Activated CD4-positive, alpha-beta T cell treated with anti-CD3 and anti-CD28 coated beads for 24 hours (primary cell): ENCODE measurements at regions not wholly inside any gene's neighbourhood (a gene's known extent, or its start where the extent isn't known, plus 50 kb on each side); places are given as distances from the start of the nearest gene placed in this dataset.

ENCODE experiments used
- DNase-seq, 2 donors: peaks; one replicate each; pipeline ENCODE4 v3.0.0-alpha.2; 2020; ENCODE audit warnings: low read depth in 2 of 2

DNA sequence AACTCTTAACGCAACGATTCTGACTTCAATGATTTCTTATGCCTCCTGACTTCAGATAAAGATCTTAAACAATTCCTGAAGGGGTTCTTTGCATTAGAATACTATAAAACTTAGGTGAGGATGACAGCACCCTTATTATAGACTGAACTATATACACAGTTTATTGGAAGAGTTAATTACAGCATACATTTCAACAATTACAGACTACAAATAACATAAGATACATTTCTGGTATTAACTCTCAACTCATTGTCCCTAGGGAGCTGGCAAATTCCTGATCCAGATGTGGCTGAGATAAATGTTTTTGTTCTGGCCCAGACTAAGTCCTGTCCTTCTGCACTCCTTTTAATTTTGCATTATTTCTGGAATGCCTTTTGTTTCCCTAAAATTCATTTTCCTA, 155.5 kb upstream of the TMC3 start:
- DNase-seq = no peak

DNA sequence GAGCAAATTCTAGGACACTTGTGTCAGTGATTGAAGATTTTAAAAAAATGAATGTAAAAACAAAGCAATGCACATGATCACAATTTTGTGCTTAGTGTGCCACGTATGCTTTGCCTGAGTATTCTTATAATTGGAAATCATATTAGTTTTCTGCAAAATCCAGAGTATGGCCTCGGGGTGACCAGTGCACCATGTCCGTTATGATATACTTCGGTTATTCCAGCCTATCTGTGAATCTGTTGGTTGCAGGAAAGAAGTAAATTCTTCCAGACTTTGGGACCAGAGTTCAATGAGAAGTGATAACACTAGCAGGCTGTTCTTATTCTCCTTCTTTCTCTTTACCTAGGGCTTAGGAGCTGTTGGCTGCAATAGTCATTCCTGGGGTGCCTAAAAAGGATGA, 152.0 kb upstream of the TMC3 start:
- no peak for DNase-seq

DNA sequence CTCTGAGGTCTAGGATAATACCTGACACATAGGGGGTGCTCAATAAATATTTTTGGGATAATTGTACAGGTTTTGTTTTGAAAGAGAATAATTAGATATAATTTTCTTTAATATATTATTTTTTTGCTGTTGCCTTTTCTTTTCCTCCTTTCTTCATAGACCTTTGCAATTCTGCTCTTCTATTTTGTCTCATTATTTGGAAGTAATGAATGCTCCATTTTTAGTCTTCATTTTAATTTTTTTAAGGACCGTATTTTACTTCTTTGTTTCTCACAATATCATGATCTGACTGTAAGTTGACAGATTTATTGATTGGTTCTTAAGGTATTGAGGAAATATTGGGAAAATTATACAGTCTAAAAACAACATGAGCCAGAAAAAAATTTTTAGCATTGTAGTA, 150.5 kb upstream of the TMC3 start:
- no peak for DNase-seq

DNA sequence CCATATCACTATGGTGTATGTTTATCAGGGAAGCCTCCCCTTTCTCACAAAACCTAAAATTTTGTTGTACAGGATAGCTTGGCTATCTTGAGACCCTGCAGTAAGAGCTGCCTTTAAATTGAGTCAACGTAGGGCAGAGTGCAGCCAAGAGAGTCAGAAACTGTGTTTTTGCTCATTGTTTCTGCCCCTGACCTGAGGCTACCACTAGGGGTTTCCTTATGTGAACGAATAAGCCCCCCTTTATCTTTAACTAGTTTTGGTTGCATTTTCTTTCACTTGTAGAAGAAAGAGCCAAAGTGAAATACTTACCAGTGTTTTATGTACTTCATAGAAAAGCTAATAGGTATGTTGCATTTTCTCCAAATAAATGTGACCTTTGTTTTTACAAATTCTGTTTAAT, 149.9 kb upstream of the TMC3 start:
- DNase-seq = no peak

DNA sequence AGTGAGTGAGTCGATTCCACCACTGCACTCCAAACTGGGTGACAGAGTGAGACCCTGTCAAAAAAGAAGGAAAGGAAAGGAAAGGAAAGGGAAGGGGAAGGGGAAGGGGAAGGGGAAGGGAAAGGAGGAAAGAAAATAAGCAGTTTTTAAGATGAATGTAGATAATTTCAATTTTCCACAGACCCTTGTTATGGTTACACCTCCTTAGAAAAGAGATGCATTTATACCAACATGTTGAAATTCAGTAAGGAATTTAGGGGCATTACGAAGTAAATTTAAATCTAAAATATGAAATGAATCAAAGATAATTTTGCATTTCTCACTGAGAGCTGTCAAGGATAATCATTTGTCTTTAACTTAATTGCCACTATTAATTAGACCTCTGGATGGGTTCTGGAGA, 146.5 kb upstream of the TMC3 start:
- no peak for DNase-seq

DNA sequence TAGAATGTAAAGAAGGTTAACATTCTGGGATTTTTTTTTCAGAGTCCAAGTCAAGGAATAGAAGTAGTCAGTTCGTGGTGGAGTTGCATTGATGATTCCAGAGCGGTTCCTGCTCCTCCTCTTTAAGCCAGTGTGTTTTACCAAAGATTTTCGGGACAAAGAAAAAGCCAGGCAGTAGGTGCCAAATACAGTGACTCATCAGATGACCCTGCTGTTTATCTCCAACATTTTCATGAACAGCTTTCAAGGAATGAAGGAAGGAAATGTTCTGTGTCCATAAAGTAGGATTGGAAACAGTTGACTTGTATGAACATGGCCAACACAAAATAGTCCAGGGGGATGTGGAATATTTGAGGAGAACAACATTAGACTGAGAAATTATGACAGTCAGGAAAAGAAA, 142.4 kb upstream of the TMC3 start:
- no peak for DNase-seq

DNA sequence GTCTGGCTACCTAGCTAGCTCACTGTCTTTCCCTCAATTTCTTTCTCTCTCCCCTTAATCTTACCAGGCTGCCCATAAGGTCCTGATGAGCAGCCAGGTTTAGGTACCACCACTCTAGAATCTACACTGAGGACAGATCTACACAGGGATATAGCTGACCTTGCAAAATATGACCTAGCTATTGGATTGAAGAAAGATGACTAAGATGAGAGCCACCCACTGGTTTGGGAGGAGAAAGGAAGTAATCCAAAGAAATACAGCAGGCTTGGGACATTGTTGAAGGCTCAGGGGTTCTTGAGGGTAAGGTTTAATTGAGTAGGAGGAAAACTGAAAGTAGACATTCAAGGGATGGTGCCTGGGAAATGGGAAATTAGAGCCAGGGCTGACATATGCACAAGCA, 142.0 kb upstream of the TMC3 start:
- DNase-seq = no peak

DNA sequence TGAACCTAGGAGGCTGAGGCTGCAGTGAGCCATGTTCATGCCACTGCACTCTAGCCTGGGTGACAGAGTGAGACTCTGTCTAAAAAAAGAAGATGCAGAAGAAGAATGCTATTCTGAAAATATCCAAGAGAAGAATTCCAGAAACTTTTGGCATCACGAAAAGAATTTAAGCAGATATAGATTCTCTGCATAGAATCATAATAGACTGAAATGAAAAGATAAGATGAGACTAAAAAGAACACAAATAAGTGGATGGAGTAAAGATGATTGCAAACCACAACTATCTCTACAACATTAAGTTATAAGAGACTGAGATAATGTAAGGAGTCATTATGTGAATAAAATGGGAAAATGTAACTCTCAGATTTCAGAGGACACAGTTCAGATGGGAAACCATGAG, 140.7 kb upstream of the TMC3 start:
- no peak for DNase-seq

DNA sequence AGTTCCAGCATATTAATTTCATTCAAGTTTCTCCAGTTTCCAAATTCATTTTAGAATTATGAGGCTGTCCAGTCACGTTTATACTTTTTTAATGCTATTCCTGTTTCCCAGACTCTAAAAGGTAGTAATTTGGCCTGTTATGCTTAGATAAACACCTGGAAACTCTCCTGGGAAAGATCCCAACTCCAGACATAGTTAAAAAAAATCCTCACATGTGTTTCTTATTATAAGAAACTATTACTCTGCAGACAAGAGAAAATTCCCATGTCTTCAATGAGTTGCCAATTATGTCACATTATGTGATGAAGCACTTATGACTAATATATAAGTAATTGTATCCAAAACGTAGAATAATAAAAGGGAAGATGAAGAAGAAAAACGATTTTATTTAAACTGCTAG, 137.1 kb upstream of the TMC3 start:
- no peak for DNase-seq

DNA sequence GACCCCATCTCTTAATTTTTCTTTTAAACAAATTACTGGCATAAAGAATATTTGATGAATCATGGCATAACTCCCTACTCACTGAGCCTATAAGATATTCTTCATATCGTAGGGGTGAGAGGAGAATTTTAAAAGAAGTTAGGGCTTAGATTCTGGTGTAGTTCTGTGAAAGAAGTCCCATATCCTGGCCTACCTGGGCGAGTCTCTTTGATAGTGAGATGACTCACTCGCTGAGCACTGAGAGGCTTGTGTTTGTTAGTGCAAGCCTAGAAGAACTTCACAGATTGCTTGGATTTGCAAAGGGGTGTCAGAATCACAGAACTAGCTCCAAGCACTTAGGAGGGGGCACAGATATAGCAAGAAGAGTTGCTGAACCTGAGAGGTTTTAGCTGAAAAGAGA, 133.8 kb upstream of the TMC3 start:
- DNase-seq = no peak

DNA sequence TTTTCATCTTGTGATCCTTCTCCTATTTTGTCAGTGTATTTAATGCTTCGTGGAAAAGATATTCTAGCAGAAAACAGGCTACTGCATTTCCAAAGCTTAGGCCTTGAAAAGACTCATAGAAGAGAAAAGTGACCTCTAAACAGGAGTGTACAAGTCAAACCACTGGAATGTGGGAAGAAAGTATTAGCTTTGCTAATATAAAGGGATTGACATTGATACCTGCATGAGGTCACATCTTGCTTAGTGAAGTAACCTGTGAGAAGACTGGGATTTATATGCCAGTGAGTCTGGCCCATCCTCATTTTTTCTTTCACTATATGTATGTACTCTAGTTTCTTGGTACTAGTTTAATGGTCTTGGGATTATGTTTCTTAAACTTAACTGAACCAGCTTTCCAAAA, 132.9 kb upstream of the TMC3 start:
- DNase-seq = no peak

DNA sequence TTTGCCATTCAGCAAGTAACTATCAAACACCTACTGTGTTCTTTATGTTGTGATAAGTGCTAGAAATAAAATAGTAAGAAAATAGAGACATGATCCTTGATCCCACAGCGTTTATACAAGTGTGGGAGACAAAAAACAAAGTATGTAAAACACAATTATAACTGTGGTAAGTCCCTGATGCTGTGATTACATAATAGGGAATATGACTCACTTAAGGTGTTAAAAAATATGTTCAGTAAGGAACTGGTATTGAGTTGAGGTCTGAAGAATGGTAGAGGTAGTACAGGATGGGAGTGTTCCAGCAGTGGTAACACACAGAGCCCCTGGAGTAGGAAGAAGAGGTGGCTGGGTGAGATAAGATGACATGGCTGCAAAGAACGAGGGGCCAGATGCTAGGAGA, 132.1 kb upstream of the TMC3 start:
- DNase-seq = no peak

DNA sequence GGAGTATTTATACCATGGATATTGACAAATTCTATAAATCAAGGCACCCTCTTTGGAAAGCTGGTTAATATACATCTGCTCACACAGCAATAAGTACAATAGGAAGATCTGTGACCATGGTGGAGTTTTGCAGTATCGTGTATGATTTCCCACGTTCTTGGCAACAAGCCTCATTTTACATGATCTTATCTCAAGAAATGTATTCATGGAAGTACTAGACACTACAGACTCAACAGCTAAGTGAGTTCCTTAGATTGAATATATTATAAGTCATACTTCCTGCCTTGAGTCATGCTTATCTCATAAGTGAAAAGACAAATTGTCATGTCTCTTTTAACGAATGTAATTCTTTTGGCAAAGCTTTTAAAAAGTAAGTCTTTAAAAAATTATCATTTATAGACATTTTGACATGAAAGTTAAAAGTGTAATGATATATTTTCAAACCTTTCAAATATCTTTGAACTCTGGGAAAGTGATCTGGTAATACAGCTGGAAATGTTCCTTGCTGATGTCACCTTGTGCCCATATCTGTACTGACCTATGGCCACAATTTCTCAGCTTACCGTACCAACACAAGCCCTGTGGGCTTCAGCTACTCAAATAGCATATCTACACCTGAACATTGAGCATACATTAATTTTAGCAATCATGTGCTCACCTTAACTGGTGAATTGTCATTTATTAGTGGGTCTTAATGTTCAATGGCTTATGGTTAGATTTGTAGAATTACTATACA, 130.3 kb upstream of the TMC3 start:
- no peak for DNase-seq

DNA sequence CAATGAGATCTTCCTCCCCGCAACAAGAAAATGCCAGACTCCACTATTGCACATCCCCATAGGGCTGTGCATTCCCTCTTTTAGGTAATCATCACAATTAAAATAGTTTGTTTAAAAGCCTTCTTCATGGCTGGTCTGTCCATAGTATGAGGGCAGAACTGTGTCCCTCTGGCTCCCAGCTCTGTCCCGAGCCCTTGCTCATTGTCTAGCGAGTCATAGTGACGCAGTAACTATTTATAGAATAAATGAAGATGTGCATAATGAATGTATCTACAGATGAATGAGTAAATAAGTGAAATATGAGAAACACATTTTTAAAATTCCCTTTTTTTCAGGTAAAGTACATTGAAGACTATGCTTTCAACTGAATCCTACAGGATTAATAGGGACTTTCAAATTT, 128.4 kb upstream of the TMC3 start:
- DNase-seq = no peak

DNA sequence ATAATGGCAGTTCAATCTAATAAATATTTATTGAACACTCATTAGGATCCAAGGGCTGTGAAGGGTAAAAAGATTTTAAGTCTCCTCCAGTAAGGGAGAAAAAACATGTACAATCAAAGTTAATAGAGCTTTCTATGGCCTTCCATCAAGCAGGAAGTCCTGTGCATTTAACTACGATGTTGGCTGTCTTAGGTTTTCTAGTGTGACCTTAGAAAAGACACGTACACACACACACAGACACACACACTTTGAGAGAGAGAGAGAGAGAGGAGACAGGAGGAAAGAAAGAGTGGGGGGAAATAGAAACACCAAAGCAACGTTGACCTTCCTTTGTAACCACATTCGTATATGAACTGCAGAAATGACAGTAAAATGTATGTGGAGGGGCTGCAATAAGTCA, 126.1 kb upstream of the TMC3 start:
- no peak for DNase-seq

DNA sequence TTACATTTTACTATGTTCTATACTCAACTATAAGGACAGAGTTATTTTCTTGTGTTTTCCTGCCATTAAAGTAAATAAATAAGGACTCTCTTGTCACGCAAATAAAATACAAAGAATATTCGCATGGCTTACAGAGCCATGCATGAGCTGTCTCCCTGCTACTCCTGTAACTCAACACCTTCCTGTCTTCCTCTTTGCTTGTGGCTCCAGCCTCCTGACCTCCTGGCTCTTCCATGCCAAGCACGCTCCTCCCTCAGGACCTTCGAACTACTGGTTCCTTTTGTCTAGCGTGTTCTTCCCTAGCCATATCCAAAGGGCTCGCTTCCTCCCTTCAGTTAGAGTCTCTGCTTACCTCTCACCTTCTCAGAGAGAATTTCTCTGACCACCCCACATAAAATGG, 124.3 kb upstream of the TMC3 start:
- no peak for DNase-seq

DNA sequence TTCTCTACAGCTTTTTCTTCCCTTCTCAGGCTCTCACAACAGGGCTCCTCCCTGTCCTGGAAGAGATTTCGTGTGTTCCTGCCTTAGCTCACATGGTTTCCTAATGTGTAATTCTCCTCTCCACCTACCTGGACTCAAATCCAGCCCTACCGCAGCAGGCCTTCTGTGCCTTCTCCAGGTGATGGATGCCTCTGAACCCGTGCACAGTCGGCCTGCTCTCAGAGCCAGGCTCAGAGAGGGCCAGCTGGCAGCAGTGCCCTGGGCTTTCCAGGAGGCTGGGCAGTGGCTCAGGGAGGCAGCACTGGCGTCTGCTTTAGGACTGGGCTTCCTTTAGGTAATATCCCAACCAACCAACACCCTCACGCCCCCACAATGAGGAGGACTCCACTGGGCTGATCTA, 123.2 kb upstream of the TMC3 start:
- no peak for DNase-seq

DNA sequence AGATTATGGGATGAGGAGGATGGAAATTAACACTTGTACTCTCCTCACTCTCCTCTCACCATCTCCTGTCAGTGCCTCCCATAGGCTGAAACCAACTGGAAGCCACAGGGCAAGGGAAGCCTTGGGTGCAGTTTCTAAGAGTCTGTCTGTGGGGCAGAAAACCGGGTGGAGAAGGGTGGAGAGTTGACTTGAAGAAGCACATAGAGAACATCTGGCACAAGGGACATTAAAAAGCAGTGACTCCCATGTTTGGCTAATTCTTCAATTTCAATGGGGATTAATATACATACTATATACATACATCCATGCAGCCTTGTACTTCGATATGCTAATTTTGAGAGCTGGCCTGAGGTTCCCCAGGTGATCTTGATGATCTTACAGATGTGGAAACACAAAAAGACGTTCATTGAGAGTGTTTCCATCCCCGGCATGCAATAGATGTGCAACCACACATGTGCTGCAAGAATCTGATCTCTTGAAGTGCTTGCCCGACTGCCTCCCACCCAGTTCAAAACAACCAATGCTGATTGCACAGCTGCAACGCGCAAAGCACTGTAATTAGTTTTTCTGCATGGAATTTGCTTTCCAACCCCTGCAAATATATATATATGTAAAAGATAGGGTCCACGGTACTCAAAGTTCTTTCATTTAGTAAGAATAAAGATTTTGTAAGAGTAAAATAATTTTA, 121.9 kb upstream of the TMC3 start:
- no peak for DNase-seq

DNA sequence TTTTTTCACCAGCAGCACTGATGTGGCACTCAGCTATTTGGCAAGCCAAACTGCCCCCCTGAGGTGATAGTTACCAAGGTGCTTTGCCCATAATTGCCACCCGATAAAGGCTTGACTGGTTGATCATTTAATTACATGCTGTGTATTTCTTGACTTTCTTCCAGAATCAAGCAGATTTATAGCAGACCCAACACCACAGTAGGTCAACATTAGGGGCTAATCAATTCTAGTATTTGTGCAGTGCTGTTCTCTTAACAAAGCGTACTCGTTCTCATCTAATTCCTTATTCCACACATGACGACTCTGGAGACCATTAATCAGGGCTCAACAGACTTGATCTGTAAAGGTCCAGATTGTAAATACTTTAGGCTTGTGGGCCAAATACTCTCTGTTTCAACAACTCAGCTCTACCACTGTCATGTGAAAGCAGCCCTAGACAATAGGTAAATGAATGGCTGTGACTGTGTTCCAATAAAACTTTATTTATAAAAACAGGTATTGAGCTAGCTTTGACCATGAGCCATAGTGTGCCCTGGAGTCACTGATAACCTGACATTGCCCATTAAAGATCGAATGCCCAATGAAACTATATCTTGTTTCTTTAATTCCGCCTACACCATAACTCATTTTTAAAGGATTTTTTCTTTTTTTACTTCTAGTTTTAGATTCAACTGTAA, 119.1 kb upstream of the TMC3 start:
- DNase-seq = no peak

DNA sequence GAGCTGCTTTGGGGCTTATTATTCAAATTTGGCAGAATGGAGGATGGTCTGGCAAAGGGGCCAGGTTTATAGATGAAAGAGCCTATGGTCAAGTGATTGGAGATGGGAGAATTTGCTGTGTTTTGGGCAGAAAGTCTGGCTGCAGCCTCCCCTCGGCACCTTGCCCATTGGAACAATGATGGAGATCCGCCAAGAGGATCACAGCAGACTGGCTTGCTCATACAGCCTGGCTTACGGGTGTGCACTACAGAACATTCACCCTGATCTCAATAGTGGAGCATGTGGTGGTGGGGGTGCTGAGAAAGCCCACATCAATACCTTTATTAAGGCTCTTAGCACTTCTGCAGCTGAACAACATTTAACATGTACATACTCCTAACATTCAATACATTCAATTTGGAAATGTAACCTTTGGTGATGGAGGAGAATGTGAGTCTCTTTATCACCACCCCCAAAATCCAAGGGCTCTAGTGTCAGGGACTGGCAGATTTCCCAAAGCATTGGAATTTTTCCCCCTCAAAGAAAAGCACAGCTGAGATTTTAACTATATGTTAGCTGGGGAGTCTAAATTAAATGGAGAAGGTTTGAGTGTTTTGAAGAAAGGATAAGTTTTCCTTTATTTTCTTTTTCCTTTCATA, 118.4 kb upstream of the TMC3 start:
- no peak for DNase-seq

DNA sequence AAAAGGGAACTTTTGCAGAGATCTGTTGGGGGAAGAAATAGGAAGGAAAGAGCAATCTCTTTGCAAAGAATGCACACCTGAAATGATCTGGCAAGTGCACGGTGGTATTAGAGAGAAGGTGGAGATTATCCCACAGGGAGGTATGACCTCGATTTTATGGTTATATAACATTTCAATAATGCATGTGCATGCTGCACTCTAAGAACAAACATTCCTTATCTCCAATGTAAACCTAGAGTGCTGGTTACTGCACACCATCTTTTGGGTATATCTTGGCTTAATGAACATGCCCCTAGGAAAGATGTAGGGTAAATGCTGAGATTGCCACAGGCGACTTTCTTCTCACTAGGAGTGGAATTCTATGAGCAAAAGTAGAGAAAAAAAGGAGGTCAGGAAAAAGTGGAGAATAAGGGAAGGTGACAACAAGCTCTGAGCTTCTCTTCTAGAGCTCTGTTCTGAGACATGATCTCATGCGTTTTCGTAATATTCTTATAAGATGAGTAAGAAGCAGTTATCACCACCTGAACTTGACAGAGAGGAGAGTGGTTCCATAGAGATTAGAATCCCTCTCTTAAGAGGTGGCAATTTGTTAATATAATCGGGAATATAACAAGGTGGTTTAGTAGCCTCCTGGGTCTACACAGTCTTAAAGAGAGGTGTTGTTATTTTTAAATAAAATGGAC, 117.5 kb upstream of the TMC3 start:
- DNase-seq = no peak

DNA sequence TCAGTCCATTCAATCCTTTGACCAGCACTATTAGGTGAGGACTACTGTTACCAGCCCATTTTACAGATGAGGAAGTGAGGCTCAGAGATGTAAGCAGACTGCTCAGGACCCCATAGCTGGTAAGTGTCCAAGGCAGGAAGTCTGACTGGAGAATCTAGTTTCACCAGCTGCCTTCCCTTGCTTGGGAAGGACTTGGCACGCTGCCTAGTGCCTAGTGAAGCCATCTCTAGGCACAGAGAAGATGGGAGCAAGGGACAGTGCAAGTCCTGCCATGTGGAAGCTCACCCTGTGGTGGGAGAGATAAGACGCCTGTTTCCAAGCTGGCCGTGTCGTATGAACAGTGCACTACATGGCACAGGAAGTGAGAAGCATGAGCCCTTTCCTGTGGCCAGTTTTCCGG, 111.8 kb upstream of the TMC3 start:
- DNase-seq = no peak
